ENCODE measurements at regions not wholly inside any gene's neighbourhood (a gene's known extent, or its start where the extent isn't known, plus 50 kb on each side); places are given as distances from the start of the nearest gene placed in this dataset.

GRCh38 chr5:67857502-67857901 is 358.1 kb upstream of the PIK3R1 start:
- TF ChIP-seq CTCF (IDR thresholded peaks at IDR 0.05) (no peak), POLR2AphosphoS5 (IDR thresholded peaks at IDR 0.05) (no peak), POLR2A (IDR thresholded peaks at IDR 0.05) (no peak)
